IMR-90 (cell line): ENCODE measurements at regions not wholly inside any gene's neighbourhood (a gene's known extent, or its start where the extent isn't known, plus 50 kb on each side); places are given as distances from the start of the nearest gene placed in this dataset.

ENCODE experiments used
- BHLHE40 ChIP-seq: fragments of 150-350 bp; IDR thresholded peaks from 2 replicates; pipeline ENCODE4 v1.6.1; 2016; ENCODE audit warnings: mild to moderate bottlenecking, low read depth, low read length
- CEBPB ChIP-seq: IDR thresholded peaks from 2 replicates; pipeline ENCODE4 v1.6.1; 2012; ENCODE audit warnings: low read depth, low read length, improper control_type of control experiment
- CHD1 ChIP-seq: IDR thresholded peaks from 2 replicates; pipeline ENCODE4 v1.6.1; 2012; ENCODE audit warnings: low read depth, low read length, improper control_type of control experiment
- FOS ChIP-seq: fragments of 150-350 bp; IDR thresholded peaks from 2 replicates; pipeline ENCODE4 v1.6.1; 2016; ENCODE audit warnings: low read depth, low read length
- MAFK ChIP-seq: IDR thresholded peaks from 2 replicates; pipeline ENCODE4 v1.6.1; 2012; ENCODE audit warnings: low read depth, low read length, improper control_type of control experiment
- MXI1 ChIP-seq: IDR thresholded peaks from 2 replicates; pipeline ENCODE4 v1.6.1; 2012; ENCODE audit warnings: low read depth, mild to moderate bottlenecking, low read length, moderate library complexity, borderline replicate concordance
- POLR2A ChIP-seq: IDR thresholded peaks from 2 replicates; pipeline ENCODE4 v1.6.1; 2012; ENCODE audit warnings: mild to moderate bottlenecking, low read depth, low read length
- RAD21 ChIP-seq: IDR thresholded peaks from 2 replicates; pipeline ENCODE4 v1.6.1; 2012; ENCODE audit warnings: low read length, improper control_type of control experiment
- RFX5 ChIP-seq: IDR thresholded peaks from 2 replicates; pipeline ENCODE4 v1.8.0; 2012; ENCODE audit warnings: low read depth, mild to moderate bottlenecking, low read length, moderate library complexity
- SMC3 ChIP-seq: fragments of 150-350 bp; IDR thresholded peaks from 2 replicates; pipeline ENCODE4 v1.6.1; 2016; ENCODE audit warnings: low read depth, mild to moderate bottlenecking, antibody characterized with exemption, low read length, moderate library complexity
- TF ChIP-seq, protein P1 (sequence below): conservative IDR thresholded peaks from 2 replicates; pipeline ENCODE4 v1.5.1; 2012; ENCODE audit warnings: mild to moderate bottlenecking, low read depth, low read length, improper control_type of control experiment
- TF ChIP-seq, protein P2 (sequence below): fragments of 150-350 bp; IDR thresholded peaks from 2 replicates; pipeline ENCODE4 v1.6.1; 2016; ENCODE audit warnings: low read depth, mild to moderate bottlenecking, low read length, moderate library complexity, borderline replicate concordance
- TF ChIP-seq, protein P3 (sequence below): fragments of 150-350 bp; IDR thresholded peaks from 2 replicates; pipeline ENCODE4 v1.6.1; 2017; ENCODE audit warnings: mild to moderate bottlenecking, antibody characterized with exemption, low read length, low read depth

DNA sequence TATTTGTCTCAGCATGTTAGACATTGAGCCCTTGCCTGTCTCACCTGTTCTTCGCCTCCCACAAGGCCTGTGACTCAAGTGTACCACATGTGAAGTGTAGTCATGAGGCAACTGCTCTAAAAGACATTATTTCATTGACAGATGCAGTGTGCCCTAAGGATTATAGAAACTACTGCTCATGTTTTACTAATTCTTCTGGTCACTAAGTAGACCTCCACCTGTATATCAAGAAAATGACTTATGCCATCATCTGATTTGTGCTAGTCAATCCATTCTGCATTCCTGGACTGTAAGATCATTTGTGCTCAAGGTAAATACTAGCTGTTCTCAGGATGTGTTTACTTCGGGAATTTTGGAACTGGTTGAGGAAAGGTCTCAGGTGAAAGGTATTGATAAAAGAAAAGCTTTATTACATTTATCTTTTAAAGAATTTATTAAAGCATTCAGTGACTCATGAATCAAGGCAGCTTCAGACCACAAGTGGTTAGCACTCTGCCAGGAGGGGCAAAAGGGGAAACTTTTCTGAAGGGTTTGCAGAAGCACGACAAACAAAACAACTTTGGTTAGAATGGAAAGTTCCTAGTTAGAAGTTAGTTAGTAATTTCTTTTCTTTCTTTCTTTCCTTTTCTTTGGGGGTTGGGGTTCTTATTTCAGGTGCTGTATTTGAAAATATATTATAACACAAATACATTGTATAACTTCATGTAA lies 465.3 kb upstream of the CBLB start:
- TF ChIP-seq, protein P1, sequence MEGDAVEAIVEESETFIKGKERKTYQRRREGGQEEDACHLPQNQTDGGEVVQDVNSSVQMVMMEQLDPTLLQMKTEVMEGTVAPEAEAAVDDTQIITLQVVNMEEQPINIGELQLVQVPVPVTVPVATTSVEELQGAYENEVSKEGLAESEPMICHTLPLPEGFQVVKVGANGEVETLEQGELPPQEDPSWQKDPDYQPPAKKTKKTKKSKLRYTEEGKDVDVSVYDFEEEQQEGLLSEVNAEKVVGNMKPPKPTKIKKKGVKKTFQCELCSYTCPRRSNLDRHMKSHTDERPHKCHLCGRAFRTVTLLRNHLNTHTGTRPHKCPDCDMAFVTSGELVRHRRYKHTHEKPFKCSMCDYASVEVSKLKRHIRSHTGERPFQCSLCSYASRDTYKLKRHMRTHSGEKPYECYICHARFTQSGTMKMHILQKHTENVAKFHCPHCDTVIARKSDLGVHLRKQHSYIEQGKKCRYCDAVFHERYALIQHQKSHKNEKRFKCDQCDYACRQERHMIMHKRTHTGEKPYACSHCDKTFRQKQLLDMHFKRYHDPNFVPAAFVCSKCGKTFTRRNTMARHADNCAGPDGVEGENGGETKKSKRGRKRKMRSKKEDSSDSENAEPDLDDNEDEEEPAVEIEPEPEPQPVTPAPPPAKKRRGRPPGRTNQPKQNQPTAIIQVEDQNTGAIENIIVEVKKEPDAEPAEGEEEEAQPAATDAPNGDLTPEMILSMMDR = no peak
- no peak for TF ChIP-seq POLR2A
- TF ChIP-seq RAD21 = no peak
- TF ChIP-seq, protein P2, sequence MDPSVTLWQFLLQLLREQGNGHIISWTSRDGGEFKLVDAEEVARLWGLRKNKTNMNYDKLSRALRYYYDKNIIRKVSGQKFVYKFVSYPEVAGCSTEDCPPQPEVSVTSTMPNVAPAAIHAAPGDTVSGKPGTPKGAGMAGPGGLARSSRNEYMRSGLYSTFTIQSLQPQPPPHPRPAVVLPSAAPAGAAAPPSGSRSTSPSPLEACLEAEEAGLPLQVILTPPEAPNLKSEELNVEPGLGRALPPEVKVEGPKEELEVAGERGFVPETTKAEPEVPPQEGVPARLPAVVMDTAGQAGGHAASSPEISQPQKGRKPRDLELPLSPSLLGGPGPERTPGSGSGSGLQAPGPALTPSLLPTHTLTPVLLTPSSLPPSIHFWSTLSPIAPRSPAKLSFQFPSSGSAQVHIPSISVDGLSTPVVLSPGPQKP = no peak
- no peak for TF ChIP-seq MAFK
- TF ChIP-seq BHLHE40 = no peak
- TF ChIP-seq CEBPB = no peak
- TF ChIP-seq RFX5 = no peak
- no peak for TF ChIP-seq SMC3
- TF ChIP-seq FOS = peak; percentile 25; the same call in 1 of the 2 replicates
- TF ChIP-seq CHD1 = no peak
- TF ChIP-seq, protein P3, sequence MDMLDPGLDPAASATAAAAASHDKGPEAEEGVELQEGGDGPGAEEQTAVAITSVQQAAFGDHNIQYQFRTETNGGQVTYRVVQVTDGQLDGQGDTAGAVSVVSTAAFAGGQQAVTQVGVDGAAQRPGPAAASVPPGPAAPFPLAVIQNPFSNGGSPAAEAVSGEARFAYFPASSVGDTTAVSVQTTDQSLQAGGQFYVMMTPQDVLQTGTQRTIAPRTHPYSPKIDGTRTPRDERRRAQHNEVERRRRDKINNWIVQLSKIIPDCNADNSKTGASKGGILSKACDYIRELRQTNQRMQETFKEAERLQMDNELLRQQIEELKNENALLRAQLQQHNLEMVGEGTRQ = no peak
- no peak for TF ChIP-seq MXI1
